ENCODE measurements at regions not wholly inside any gene's neighbourhood (a gene's known extent, or its start where the extent isn't known, plus 50 kb on each side); places are given as distances from the start of the nearest gene placed in this dataset.
"Not testable (repeated sequence)": the region's sequence is repeated elsewhere in the genome, so short reads cannot be mapped to it uniquely, and the experiment has no call there.

- DNase-seq, result no peak
Measured at GRCh38 chr20:29687438-29687837, 1570.0 kb upstream of the DEFB115 start.

GRCh38 chr20:29689411-29690225, 1567.8 kb upstream of the DEFB115 start:
- DNase-seq, result peak; percentile 57

- DNase-seq, result no peak
Measured at GRCh38 chr20:29690274-29690673, 1567.2 kb upstream of the DEFB115 start.

DNA sequence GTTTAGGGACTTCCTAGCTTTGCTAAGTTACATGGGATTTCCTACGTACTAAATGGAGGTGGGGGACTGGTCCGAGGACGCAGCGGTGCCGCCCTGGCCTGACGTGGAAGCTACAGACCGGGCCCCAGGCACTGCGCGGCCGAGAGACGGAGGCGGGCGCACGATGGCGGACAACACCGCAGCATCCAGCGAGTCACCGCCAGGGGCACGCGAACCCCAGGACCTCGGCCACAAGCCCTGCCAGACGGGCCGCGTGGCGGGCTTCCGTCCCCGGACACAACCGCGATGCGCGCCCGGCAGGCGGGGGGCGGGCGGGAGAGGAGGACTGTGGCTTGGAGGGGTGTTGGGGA, 1516.9 kb upstream of the DEFB115 start:
- DNase-seq, result no peak

GRCh38 chr20:29740951-29741593, 1516.4 kb upstream of the DEFB115 start:
- no peak for DNase-seq

GRCh38 chr20:29741594-29741893, 1515.9 kb upstream of the DEFB115 start:
- DNase-seq, result no peak

- DNase-seq, result no peak
Measured at GRCh38 chr20:29741894-29742698, 1515.4 kb upstream of the DEFB115 start.

DNA sequence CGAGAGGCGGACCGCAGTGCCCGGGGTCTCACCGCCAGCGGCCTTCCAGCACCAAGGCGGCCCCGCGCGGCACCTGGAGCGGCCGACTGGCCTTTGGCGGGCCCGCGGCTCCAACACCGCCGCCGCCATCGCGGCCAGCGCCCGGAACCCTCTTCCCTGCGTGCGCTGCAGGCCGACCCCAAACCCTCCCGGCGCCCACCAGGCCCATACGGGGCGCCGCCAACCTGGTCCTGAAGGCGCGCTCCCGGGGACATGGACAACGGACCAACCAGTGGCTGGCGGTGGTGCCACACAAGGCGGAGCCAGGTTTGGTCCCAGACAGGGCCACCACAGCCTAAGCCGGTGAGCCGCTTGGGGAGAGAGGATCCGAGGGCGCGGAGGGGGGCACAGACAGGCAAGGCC, 1514.8 kb upstream of the DEFB115 start:
- no peak for DNase-seq

DNA sequence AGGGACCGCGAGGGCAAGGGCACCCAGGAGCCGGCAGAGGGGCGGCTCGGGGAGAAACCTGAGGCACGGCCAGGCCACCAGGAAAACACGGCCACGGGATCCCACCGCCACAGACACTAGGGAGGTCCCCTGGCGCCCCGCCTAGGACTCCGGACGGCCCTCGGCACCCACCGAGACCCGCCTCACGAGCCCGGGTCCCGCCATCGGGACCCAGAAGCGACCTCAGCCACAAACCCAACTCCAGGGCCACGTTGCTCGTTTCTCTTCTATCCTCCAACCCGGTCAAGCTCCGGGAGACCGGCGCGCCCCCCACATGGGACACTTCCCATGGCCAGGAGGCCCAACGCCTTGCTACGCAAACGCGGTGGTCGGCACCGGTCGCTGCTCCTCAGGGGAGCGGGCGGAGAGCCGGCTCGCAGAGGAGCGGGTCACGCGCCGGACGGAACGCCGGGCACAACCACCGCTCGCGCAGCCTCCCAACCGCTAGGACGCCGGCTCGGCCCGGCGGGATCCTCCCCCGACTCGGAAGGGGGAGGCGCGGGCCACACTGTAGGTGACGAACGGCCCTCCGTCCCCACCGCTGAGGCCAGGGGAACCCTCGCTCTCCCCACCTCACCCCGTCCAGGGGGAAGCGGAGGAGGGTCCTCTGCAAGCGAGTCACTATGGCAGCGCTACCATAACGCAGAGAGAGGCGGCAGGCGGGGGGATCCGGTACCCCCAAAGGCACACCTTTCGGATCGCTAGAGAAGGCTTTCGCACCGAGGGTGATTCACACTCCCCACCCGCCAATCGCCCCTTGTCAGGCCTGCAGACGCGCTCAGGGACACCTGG, 1514.1 kb upstream of the DEFB115 start:
- no peak for DNase-seq

DNA sequence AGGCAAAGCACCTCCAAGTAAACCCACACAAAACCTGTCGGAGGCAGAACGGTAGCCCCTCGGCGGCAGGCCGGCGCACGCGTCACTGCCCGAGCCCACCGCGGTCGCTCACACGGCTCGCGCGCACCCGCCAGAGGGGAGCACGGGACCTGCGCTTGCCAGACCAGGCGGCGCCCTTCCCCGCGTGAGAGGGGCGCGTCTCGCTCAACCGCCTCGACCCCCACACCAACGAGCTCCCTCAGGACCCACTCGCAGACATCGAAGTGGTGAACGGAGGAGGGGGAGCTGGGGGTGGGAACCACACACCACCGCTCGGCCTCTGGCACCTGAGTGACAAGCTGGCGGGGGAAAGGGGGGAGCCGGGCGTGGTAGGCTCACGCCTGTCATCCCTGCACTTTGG, 1513.4 kb upstream of the DEFB115 start:
- no peak for DNase-seq

GRCh38 chr20:29745534-29746245, 1511.8 kb upstream of the DEFB115 start:
- DNase-seq, result not testable (repeated sequence)

- no peak for DNase-seq
Measured at GRCh38 chr20:29750268-29750899, 1507.1 kb upstream of the DEFB115 start.

DNA sequence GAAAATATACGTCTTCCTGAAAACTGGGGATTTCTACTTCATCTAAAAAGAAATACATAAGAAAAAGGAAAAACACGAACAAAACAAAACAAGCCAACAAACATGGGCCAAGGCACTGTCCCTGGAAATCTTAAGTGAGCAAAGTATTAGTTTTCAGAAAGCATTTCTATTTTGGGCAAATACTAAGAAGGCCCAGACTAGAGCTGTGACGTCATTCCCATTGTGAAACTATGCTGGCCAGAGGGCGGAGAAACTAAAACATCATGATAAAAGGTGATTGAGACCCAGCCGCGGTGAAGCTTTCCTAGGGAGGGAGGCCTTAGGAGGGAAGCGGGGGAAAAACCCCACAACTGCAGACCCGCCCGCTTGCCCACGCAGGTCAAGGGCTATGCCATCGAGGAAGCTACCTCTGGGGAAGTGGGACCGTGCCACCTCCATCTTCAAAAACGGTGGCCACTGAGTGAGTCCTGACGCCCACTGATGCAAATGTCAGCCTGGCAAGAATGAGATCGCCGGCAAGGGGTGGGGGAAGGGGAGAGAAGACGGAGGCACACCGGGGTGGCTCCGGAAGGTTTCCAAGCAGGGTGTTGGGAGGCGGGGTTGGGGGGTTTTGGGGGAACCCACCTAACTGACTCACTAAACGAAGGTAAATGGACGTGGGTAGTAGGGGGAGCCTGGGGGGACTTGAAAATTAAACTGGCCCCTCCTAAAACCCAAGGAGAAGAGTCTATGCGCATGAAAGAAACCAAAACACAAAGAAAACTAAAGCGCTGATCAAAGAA, 1504.6 kb upstream of the DEFB115 start:
- not testable (repeated sequence) for DNase-seq

DNA sequence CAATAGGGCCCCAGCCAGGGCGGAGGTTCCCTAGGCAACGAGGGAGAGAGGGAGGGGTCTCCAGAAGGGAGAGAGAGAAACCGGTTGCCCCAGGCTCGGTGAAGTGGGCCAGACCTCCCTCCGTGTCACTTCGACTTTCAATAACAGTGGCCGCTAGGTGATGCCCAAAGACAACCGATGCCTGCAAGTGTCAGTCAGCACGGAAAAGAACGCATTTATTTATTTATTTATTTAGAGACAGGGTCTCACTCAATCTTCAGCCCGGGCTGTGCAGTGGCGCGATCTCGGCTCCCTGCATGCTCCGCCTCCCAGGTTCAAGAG, 1504.1 kb upstream of the DEFB115 start:
- not testable (repeated sequence) for DNase-seq

GRCh38 chr20:29753879-29754278, 1503.6 kb upstream of the DEFB115 start:
- not testable (repeated sequence) for DNase-seq

GRCh38 chr20:29755854-29756498, 1501.5 kb upstream of the DEFB115 start:
- not testable (repeated sequence) for DNase-seq

GRCh38 chr20:29756664-29757063, 1500.8 kb upstream of the DEFB115 start:
- DNase-seq, result no peak

DNA sequence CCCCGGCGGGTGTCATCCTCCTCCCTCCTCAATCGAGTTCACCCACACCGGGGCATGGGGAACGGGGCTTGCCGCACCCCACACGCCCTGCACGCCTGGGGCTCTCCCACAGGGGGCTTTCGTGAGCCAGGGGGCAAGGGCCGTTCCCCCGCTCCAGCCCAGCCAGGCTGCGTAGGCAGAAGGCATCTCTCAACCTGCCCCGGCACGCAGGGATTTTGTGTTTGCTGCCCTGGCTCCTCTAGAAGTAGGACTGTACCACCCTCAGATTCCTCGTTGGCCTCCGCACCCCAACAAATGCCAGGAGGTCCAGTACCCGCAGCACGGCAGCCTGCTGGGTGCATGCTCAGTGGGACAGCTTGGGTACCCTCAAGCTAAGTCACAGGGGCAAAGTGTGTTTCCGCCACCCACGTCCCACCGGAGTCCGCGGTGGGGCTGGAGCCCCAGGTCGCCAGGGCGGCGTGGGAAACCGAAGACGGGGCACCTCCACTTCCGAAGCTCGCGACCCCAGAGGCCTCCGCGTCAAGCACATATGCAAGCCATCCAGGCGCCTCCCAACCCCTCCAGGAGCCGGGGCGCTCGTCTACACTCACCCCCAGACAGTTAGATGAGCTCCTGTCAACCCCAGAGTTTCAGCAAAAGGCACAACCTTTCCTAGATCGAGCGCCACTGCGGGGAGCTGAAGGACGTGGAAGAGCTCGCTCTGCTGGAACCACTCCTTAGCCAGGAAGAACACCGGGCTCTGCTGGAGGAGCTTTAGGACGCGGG, 1495.7 kb upstream of the DEFB115 start:
- not testable (repeated sequence) for DNase-seq

DNA sequence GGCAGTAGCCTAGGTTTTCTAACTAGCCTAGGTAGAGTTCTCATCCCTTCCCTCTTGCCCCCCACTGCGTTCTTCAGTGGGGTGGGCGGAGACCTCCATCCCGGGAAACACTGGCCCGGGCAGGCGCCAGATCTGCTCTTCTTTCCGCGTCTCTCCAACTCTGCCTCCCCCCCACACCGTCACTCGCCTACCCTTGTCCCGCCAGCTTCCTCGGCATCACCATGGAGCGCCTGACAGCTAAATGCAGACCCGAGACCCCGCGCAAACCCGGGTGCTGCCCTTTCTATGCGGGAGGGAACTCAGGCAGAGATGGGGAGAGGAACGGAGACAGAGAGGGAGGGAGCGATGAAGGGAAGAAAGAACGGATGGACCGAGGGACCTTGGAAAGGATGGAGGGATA, 1494.8 kb upstream of the DEFB115 start:
- DNase-seq, result no peak
